ENCODE measurements at regions not wholly inside any gene's neighbourhood (a gene's known extent, or its start where the extent isn't known, plus 50 kb on each side); places are given as distances from the start of the nearest gene placed in this dataset.

GRCh38 chr2:234733093-234733489, 218.7 kb upstream of the SH3BP4 start:
- TF ChIP-seq CTCF (IDR thresholded peaks at IDR 0.05) (no peak), ATF3 (CRISPR knock-in tag; conservative IDR thresholded peaks at IDR 0.05) (no peak), ZNF317 (CRISPR knock-in tag; IDR thresholded peaks at IDR 0.05; ENCODE audit: borderline replicate concordance, low read depth) (no peak)

Data from WTC11 (cell line).